HFFc6 (cell line): ENCODE measurements at regions not wholly inside any gene's neighbourhood (a gene's known extent, or its start where the extent isn't known, plus 50 kb on each side); places are given as distances from the start of the nearest gene placed in this dataset.

Source experiments
- DNase-seq: peaks from one replicate; pipeline ENCODE4 v3.0.0-alpha.2; 2018
- H3K27ac Mint-ChIP-seq: 2 replicates; pipeline ENCODE4 v1.8.0; 2020; ENCODE audit warnings: mild to moderate bottlenecking, mixed read lengths
- H3K27me3 Mint-ChIP-seq: 2 replicates; pipeline ENCODE4 v1.8.0; 2021; ENCODE audit warnings: mild to moderate bottlenecking, moderate library complexity, mixed read lengths; ENCODE audit not compliant: insufficient read depth
- H3K36me3 Mint-ChIP-seq: 2 replicates; pipeline ENCODE4 v1.8.0; 2021; ENCODE audit warnings: low read depth, mixed read lengths
- H3K4me1 Mint-ChIP-seq: 2 replicates; pipeline ENCODE4 v1.8.0; 2020; ENCODE audit warnings: low read depth, mixed read lengths
- H3K4me3 Mint-ChIP-seq: 2 replicates; pipeline ENCODE4 v1.8.0; 2020; ENCODE audit warnings: mild to moderate bottlenecking, moderate library complexity, mixed read lengths
- H3K9me3 Mint-ChIP-seq: 2 replicates; pipeline ENCODE4 v1.8.0; 2020; ENCODE audit warnings: mild to moderate bottlenecking, mixed read lengths
- TF ChIP-seq, protein P1 (sequence below): fragments of 200-600 bp; sonication (generic); IDR thresholded peaks from 2 replicates; pipeline ENCODE4 v1.5.0; 2021; ENCODE audit warnings: antibody characterized with exemption, mild to moderate bottlenecking

- TF ChIP-seq, protein P1, sequence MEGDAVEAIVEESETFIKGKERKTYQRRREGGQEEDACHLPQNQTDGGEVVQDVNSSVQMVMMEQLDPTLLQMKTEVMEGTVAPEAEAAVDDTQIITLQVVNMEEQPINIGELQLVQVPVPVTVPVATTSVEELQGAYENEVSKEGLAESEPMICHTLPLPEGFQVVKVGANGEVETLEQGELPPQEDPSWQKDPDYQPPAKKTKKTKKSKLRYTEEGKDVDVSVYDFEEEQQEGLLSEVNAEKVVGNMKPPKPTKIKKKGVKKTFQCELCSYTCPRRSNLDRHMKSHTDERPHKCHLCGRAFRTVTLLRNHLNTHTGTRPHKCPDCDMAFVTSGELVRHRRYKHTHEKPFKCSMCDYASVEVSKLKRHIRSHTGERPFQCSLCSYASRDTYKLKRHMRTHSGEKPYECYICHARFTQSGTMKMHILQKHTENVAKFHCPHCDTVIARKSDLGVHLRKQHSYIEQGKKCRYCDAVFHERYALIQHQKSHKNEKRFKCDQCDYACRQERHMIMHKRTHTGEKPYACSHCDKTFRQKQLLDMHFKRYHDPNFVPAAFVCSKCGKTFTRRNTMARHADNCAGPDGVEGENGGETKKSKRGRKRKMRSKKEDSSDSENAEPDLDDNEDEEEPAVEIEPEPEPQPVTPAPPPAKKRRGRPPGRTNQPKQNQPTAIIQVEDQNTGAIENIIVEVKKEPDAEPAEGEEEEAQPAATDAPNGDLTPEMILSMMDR: no peak
- peak overlapping the region; percentile 94 for H3K27ac Mint-ChIP-seq
These were observed 183.5 kb upstream of the UBL3 start for GRCh38 chr13:30033681-30034457.

DNA sequence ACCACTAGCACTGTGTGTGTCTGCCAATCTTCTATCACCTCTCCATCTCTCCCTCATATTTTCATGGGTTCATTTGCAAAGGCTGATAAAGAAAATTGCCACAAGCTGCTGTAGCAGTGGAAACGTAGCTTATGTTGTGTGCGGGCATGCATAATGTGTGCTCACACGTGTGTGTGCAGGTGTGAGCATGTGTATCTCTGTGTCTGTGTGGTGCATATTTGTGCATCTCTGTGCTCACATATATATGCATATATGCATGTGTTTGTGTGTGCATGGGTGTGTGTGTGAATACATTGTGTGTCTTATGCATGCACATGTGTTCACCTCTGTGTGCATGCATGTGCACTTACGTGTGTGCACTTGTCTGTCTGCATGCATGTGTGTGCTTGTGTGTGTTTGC, 181.8 kb upstream of the UBL3 start:
- no peaks in the 10 kb centered on the region for H3K9me3 Mint-ChIP-seq
- DNase-seq: no peak
- no peak overlapping the region for H3K27ac Mint-ChIP-seq
- peaks cover 65% of the 10 kb centered on the region for H3K4me1 Mint-ChIP-seq
- no peaks in the 10 kb centered on the region for H3K36me3 Mint-ChIP-seq
- no peaks in the 10 kb centered on the region; the same call in 1 of the 2 replicates for H3K27me3 Mint-ChIP-seq
- TF ChIP-seq, protein P1: no peak
- no peak overlapping the region for H3K4me3 Mint-ChIP-seq

More at GRCh38 chr13:30033681-30034457, 183.5 kb upstream of the UBL3 start:
- H3K4me3 Mint-ChIP-seq: peak overlapping the region; percentile 79
- no peaks in the 10 kb centered on the region for H3K9me3 Mint-ChIP-seq
- peaks cover 63% of the 10 kb centered on the region for H3K4me1 Mint-ChIP-seq
- DNase-seq: peak; percentile 96
- H3K36me3 Mint-ChIP-seq: no peaks in the 10 kb centered on the region
- H3K27me3 Mint-ChIP-seq: no peaks in the 10 kb centered on the region; the same call in 1 of the 2 replicates

GRCh38 chr13:30031488-30031887, 181.1 kb upstream of the UBL3 start:
- Mint-ChIP-seq H3K27ac (no peak overlapping the region), H3K9me3 (no peaks in the 10 kb centered on the region), H3K4me3 (no peak overlapping the region), H3K36me3 (no peaks in the 10 kb centered on the region), H3K27me3 (no peaks in the 10 kb centered on the region; the same call in 1 of the 2 replicates), H3K4me1 (peaks cover 72% of the 10 kb centered on the region)
- no peak for DNase-seq
- TF ChIP-seq, protein P1: no peak

- H3K36me3 Mint-ChIP-seq: no peaks in the 10 kb centered on the region
- peaks cover 82% of the 10 kb centered on the region for H3K4me1 Mint-ChIP-seq
- DNase-seq: no peak
- no peaks in the 10 kb centered on the region; the same call in 1 of the 2 replicates for H3K27me3 Mint-ChIP-seq
- no peak overlapping the region for H3K27ac Mint-ChIP-seq
- no peak overlapping the region for H3K4me3 Mint-ChIP-seq
- no peaks in the 10 kb centered on the region for H3K9me3 Mint-ChIP-seq
- TF ChIP-seq, protein P1: no peak
These were observed 179.8 kb upstream of the UBL3 start for GRCh38 chr13:30030141-30030750.

DNA sequence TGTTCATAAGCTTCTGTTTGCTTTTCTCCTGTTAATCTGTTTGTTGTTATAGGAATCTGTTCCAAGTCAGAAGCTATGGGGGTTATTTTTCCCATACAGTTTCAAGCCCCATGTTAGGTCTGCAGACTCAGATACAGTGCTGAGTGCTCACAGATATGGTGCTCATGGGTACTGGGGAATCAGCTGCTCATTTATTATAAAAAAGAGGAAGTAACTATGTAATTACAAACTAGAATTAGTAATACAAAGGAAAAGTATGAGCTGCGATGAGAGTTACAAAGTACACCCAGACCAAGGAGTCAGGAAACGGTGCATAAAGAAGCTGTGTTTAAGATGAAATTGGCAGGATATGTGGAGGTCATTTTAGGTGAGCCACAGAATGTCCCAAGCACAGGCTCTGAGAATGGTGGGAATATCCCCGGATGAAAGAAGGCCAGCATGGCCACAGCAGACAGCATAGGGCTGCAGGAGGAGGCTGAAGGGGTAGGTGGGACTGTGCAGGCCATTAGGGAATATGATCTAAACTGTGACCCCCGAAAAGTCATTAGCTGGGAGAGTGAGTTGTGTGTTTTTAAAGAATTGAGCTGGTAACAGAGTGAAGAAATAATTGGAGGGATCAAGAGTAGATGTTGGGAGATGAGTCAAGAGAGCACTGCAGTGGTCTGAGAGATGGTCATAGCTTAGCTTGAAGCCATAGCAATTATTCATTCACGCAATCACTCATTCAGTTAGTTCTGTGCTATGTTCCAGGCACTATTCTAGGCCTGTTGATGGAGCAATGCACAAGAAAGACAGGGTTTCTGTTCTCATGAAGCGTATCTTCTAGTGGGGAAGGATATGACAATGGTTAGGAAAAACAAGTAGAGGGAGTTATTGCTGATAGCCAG, 177.4 kb upstream of the UBL3 start:
- H3K36me3 Mint-ChIP-seq: no peaks in the 10 kb centered on the region
- H3K4me3 Mint-ChIP-seq: 0 out of 2 replicates have a peak overlapping the region, but pooled peaks have one; percentile 1
- H3K27me3 Mint-ChIP-seq: no peaks in the 10 kb centered on the region; the same call in 1 of the 2 replicates
- no peaks in the 10 kb centered on the region for H3K9me3 Mint-ChIP-seq
- TF ChIP-seq, protein P1: no peak
- peaks cover 72% of the 10 kb centered on the region for H3K4me1 Mint-ChIP-seq
- H3K27ac Mint-ChIP-seq: peak overlapping the region; percentile 81
- peak; percentile 19 for DNase-seq
